Adrenal gland (tissue), 9 donors: ENCODE measurements at regions not wholly inside any gene's neighbourhood (a gene's known extent, or its start where the extent isn't known, plus 50 kb on each side); places are given as distances from the start of the nearest gene placed in this dataset.
A peak's percentile ranks its signal among the peaks of the same experiment; 100 is the strongest.

Experiments used
- DNase-seq, 7 donors: peaks; one replicate each; pipeline ENCODE4 v3.0.0-alpha.2; 2019 to 2020
- H3K27ac ChIP-seq, 5 donors: fragments of 200-600 bp; sonication (generic) in 4 of 5; 1 replicate in 3 of 5; 2 replicates in 2 of 5; pipeline versions ENCODE4 v1.5.1 to v1.8.0; 2016 to 2020; ENCODE audit warnings: mild to moderate bottlenecking in 1 of 5
- H3K27me3 ChIP-seq: fragments of 200-600 bp; 2 replicates; pipeline ENCODE4 v1.8.0; 2021
- H3K36me3 ChIP-seq, 2 donors: fragments of 200-600 bp; replicated peaks in 1 of 2; 1 replicate in 1 of 2; 2 replicates in 1 of 2; pipeline versions ENCODE4 v1.5.1 to v1.8.0; 2018 to 2022
- H3K4me1 ChIP-seq, 2 donors: fragments of 200-600 bp; replicated peaks in 1 of 2; 1 replicate in 1 of 2; 2 replicates in 1 of 2; pipeline versions ENCODE4 v1.5.1 to v1.8.0; 2018 to 2021
- H3K4me3 ChIP-seq, 4 donors: fragments of 200-600 bp; sonication (generic) in 3 of 4; one replicate each; pipeline ENCODE4 v1.5.1; 2016 to 2018
- H3K9me3 ChIP-seq, 3 donors: fragments of 200-600 bp; sonication (generic) in 1 of 3; replicated peaks in 1 of 3; 1 replicate in 2 of 3; 2 replicates in 1 of 3; pipeline versions ENCODE4 v1.5.1 to v1.8.0; 2016 to 2021
- POLR2A ChIP-seq, 2 donors: fragments of 450-650 bp; IDR thresholded peaks; one replicate each; pipeline ENCODE4 v1.6.1; 2017; ENCODE audit warnings: antibody characterized with exemption in 2 of 2, mild to moderate bottlenecking in 2 of 2, moderate library complexity in 1 of 2
- WGBS, 4 donors: extraction: QIAGEN DNeasy Blood & Tissue Kit in 2 of 4; methylation state at CpG; one replicate each; pipeline versions ENCODE4 v1.1.5 to v1.1.7; 2013 to 2017; 5-methylcytosine and 5-hydroxymethylcytosine counted together
- intact Hi-C, 2 donors: fragments of 100-400 bp; cut with DNase I; formaldehyde crosslinking; loops; one replicate each; pipeline versions ENCODE4 v1.14.1 to v1.15.0; 2022 to 2023
- TF ChIP-seq, protein P1 (sequence below), 6 experiments: fragments of 450-650 bp in 4 of 6; fragments of 200-600 bp in 2 of 6; sonication (generic) in 1 of 6; IDR thresholded peaks; 1 replicate in 5 of 6; 2 replicates in 1 of 6; pipeline versions ENCODE4 v1.5.1 to v1.8.0; 2016 to 2021; ENCODE audit warnings: antibody characterized with exemption in 6 of 6, mild to moderate bottlenecking in 2 of 6, moderate library complexity in 1 of 6
- donor health status: healthy with polysubstance abuse.
- donor health status: Bipolar disorder and iron deficiency.
- donor health status: DM: yes; HTN: yes; CAD: no.
- donor health status: DM: no; HTN: no; CAD: no.
- donor health status: DM: no; HTN: no; CAD: no.

DNA sequence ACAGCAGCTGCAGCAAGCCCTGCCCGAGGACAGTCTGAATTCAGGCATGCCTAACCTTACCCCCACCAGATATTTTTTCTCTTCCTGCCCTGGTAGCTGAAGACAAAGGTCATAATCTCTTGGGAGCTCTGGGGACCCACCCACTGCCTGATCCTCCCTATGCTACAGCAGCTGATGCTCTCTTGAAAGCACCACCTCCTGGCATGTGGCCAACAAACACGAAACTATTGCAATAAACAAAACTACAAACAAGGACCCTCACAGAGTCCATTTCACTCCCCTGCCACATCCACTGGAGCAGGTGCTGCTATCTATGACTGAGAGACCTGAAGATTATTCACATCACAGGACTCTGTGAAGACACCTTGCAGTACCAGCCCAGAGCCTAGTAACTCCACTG, 238.5 kb upstream of the HS3ST5 start:
- no peaks in the 10 kb centered on the region for H3K27me3 ChIP-seq
- no peaks in the 10 kb centered on the region for H3K36me3 ChIP-seq
- peak in 1 of 7 donors; percentile 1 for DNase-seq
- peaks cover 0 to 5% (median 0%) of the 10 kb centered on the region in 3 donors for H3K9me3 ChIP-seq
- TF ChIP-seq POLR2A (IDR thresholded peaks at IDR 0.05), result no peak
- intact Hi-C loops, result no loop called here
- H3K4me3 ChIP-seq, result no peak overlapping the region
- H3K27ac ChIP-seq, result no peak overlapping the region
- 61 to 89% (median 73%) methylated on average over 2 of the region's 2 CpGs for WGBS, 4 donors
- no peaks in the 10 kb centered on the region for H3K4me1 ChIP-seq

DNA sequence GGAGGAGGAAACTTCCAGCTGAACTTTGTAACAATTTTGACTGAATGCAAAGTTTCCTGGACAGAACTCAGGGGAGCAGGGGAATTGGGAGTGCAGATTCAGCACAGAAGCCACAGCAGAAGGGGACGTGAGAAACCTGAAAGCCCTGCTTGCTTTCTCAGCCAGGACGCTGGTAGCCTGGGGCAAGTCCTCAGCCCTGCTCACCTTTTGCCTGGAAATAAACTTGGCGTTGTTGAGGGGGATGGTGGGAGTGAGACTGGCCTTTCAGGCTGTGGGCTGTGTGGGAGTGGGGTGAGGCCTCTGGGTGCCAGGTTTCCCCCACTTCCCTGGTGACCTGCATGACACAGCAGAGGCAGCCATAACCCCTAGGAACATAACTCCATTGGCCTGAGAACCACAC, 238.1 kb upstream of the HS3ST5 start:
- no peak for DNase-seq
- Histone ChIP-seq H3K4me3 (no peak overlapping the region), H3K36me3 (no peaks in the 10 kb centered on the region), H3K4me1 (no peaks in the 10 kb centered on the region), H3K9me3 (peaks cover 0 to under 1% (median 0%) of the 10 kb centered on the region in 3 donors), H3K27ac (no peak overlapping the region), H3K27me3 (no peaks in the 10 kb centered on the region)
- intact Hi-C loops, result no loop called here
- TF ChIP-seq POLR2A (IDR thresholded peaks at IDR 0.05), result no peak
- TF ChIP-seq, protein P1, sequence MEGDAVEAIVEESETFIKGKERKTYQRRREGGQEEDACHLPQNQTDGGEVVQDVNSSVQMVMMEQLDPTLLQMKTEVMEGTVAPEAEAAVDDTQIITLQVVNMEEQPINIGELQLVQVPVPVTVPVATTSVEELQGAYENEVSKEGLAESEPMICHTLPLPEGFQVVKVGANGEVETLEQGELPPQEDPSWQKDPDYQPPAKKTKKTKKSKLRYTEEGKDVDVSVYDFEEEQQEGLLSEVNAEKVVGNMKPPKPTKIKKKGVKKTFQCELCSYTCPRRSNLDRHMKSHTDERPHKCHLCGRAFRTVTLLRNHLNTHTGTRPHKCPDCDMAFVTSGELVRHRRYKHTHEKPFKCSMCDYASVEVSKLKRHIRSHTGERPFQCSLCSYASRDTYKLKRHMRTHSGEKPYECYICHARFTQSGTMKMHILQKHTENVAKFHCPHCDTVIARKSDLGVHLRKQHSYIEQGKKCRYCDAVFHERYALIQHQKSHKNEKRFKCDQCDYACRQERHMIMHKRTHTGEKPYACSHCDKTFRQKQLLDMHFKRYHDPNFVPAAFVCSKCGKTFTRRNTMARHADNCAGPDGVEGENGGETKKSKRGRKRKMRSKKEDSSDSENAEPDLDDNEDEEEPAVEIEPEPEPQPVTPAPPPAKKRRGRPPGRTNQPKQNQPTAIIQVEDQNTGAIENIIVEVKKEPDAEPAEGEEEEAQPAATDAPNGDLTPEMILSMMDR (IDR thresholded peaks at IDR 0.05), result no peak
- WGBS, 4 donors, result 65 to 75% (median 72%) methylated on average over 2 to 3 of the region's 3 CpGs

DNA sequence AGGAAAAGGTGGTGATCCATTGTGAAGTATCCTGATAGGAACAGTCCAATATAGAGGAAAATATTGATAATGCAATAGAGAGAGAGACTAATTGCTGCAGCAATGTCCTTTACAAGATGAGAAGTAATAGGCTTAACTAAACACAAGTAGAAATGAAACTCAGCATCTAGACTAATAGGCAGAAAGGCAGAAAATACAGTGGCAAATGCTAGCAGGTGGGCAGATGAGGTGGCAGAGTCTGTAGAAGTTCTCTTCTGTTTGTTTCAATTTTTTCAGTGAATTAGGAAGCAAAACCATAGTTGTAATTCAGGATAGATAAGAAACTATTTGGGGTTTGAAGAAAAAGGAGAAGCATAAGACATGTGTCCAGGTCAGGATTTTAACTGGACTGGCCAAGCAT, 236.7 kb upstream of the HS3ST5 start:
- TF ChIP-seq POLR2A (IDR thresholded peaks at IDR 0.05), result no peak
- TF ChIP-seq, protein P1 (IDR thresholded peaks at IDR 0.05), result no peak
- DNase-seq, result no peak
- Histone ChIP-seq H3K9me3 (no peaks in the 10 kb centered on the region), H3K27me3 (no peaks in the 10 kb centered on the region), H3K4me1 (no peaks in the 10 kb centered on the region), H3K27ac (no peak overlapping the region), H3K4me3 (no peak overlapping the region), H3K36me3 (no peaks in the 10 kb centered on the region)
- intact Hi-C loops, result no loop called here

DNA sequence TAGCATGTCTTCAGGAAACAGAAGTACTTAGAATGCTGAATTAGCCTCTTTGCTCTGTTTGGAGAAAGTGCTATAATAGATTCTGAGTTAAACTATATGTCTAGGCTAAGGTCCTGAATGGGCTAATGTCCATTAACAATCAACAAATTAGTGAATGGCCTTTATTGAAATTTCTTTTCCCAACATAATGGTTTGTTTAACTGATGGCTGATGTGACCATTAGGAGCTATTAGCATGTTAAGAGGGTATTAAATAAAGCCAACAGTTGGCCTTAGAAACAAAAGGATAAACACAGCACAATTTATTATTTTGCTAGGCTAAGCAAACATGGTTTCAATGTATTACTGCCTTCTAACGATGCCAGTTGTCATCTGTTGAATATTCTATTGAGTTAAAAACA, 234.3 kb upstream of the HS3ST5 start:
- Histone ChIP-seq H3K27me3 (no peaks in the 10 kb centered on the region), H3K27ac (no peak overlapping the region), H3K4me1 (no peaks in the 10 kb centered on the region), H3K4me3 (no peak overlapping the region), H3K9me3 (no peaks in the 10 kb centered on the region), H3K36me3 (no peaks in the 10 kb centered on the region)
- 48 to 61% (median 49%) methylated on average over 1 of the region's 1 CpG for WGBS, 4 donors
- no peak for DNase-seq
- TF ChIP-seq, protein P1 (IDR thresholded peaks at IDR 0.05), result no peak
- TF ChIP-seq POLR2A (IDR thresholded peaks at IDR 0.05), result no peak
- intact Hi-C loops, result no loop called here

DNA sequence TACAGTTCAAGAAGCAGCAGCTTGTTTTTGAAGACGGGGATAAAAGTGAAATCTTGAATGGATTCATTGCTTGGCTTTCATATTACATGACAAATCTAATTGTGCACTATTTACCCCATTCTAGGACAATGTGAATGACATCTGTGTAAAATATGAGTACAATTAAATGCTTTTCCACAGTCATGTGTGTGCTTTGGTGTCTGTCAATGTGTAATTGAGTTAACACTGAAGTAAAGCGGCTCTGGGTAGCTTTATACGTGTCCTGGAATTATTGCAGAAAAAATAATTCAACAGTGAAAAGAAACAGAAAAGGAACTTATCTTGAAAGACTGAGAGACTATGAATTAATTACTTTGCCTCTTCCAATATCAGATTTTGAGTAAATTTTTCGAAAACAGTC, 233.5 kb upstream of the HS3ST5 start:
- DNase-seq, result no peak
- H3K4me1 ChIP-seq, result no peaks in the 10 kb centered on the region
- H3K27ac ChIP-seq, result no peak overlapping the region
- TF ChIP-seq POLR2A (IDR thresholded peaks at IDR 0.05), result no peak
- TF ChIP-seq, protein P1 (IDR thresholded peaks at IDR 0.05), result no peak
- no peaks in the 10 kb centered on the region for H3K9me3 ChIP-seq
- no peak overlapping the region for H3K4me3 ChIP-seq
- intact Hi-C loops, result no loop called here
- no peaks in the 10 kb centered on the region for H3K27me3 ChIP-seq
- 65 to 75% (median 68%) methylated on average over 4 of the region's 4 CpGs for WGBS, 4 donors
- H3K36me3 ChIP-seq, result no peaks in the 10 kb centered on the region
